HEK293T (cell line): ENCODE measurements at regions not wholly inside any gene's neighbourhood (a gene's known extent, or its start where the extent isn't known, plus 50 kb on each side); places are given as distances from the start of the nearest gene placed in this dataset.

Experiments used
- CTBP1 ChIP-seq: fragments of 450-650 bp; IDR thresholded peaks from 2 replicates; pipeline ENCODE4 v1.6.1; 2016; ENCODE audit warnings: borderline replicate concordance
- FOXK2 ChIP-seq: fragments of 450-650 bp; IDR thresholded peaks from 2 replicates; pipeline ENCODE4 v1.6.1; 2016; ENCODE audit warnings: mild to moderate bottlenecking
- PKNOX1 ChIP-seq: fragments of 450-650 bp; IDR thresholded peaks from 2 replicates; pipeline ENCODE4 v1.6.1; 2016
- SP1 ChIP-seq: fragments of 450-650 bp; IDR thresholded peaks from 2 replicates; pipeline ENCODE4 v1.6.1; 2017
- SUZ12 ChIP-seq: fragments of 450-650 bp; IDR thresholded peaks from 2 replicates; pipeline ENCODE4 v1.6.1; 2016; ENCODE audit warnings: mild to moderate bottlenecking

- TF ChIP-seq PKNOX1 = no peak
- no peak for TF ChIP-seq FOXK2
- no peak for TF ChIP-seq CTBP1
- TF ChIP-seq SP1 = no peak
- no peak for TF ChIP-seq SUZ12
Measured at GRCh38 chr15:31870328-31871165, 159.8 kb upstream of the CHRNA7 start, which contains the start of gene OTUD7A.
